HUES64 (cell line): ENCODE measurements at regions not wholly inside any gene's neighbourhood (a gene's known extent, or its start where the extent isn't known, plus 50 kb on each side); places are given as distances from the start of the nearest gene placed in this dataset.

Experiments
- H3K27ac ChIP-seq: 2 replicates; pipeline ENCODE4 v1.7.0; 2013; ENCODE audit warnings: low read depth, low read length, inconsistent platforms
- H3K27me3 ChIP-seq: 2 replicates; pipeline ENCODE4 v1.6.1; 2013; ENCODE audit warnings: mild to moderate bottlenecking, low read length; ENCODE audit not compliant: insufficient read depth
- H3K36me3 ChIP-seq: 2 replicates; pipeline ENCODE4 v1.6.1; 2013; ENCODE audit warnings: mild to moderate bottlenecking, low read length; ENCODE audit not compliant: insufficient read depth
- H3K4me1 ChIP-seq: 2 replicates; pipeline ENCODE4 v1.6.1; 2013; ENCODE audit warnings: mild to moderate bottlenecking, low read length, moderate library complexity; ENCODE audit not compliant: insufficient read depth
- H3K4me3 ChIP-seq: 2 replicates; pipeline ENCODE4 v1.5.1; 2013; ENCODE audit warnings: mild to moderate bottlenecking, low read length, moderate library complexity
- H3K9ac ChIP-seq: 2 replicates; pipeline ENCODE4 v1.6.1; 2013; ENCODE audit warnings: mild to moderate bottlenecking, low read depth, low read length
- H3K9me3 ChIP-seq: 2 replicates; pipeline ENCODE4 v1.6.1; 2013; ENCODE audit warnings: low read depth, low read length; ENCODE audit not compliant: insufficient read depth
- WGBS: fragments of 150-250, 120-280 bp; methylation state at CpG from one replicate; pipeline ENCODE4 v1.1.7; 2013; ENCODE audit warnings: missing lambda C conversion rate; 5-methylcytosine and 5-hydroxymethylcytosine counted together

- Histone ChIP-seq H3K27me3 (no peaks in the 10 kb centered on the region), H3K9ac (no peak overlapping the region), H3K4me1 (no peaks in the 10 kb centered on the region), H3K36me3 (no peaks in the 10 kb centered on the region), H3K27ac (no peak overlapping the region), H3K9me3 (no peaks in the 10 kb centered on the region), H3K4me3 (no peak overlapping the region)
- 86% methylated on average over 9 of the region's 10 CpGs for WGBS
These were observed 169.1 kb upstream of the TBX3 start for GRCh38 chr12:114852976-114853529.

DNA sequence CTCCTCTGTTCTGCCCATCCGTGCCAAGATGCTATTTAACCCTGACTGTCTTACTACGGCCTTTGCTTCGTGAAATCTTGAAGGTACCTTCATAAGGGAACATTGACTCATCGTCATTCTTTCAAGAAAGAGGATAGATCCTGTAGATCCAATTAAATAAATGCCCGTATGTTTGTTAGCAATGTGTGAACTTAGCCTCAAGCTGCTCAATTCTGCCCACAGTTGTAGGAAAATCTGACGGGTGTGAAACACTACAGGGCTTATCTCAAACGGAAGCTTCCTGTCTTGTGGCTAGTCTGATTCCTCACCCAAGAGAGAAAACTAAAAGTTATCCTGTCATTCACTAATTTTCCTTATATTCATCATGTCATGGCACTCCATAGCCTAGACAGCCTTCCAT is 168.0 kb upstream of the TBX3 start:
- Histone ChIP-seq H3K4me1 (no peaks in the 10 kb centered on the region), H3K9me3 (no peaks in the 10 kb centered on the region), H3K27ac (no peak overlapping the region), H3K9ac (no peak overlapping the region), H3K27me3 (no peaks in the 10 kb centered on the region), H3K4me3 (no peak overlapping the region), H3K36me3 (no peaks in the 10 kb centered on the region)
- WGBS, result 94% methylated on average over 7 of the region's 7 CpGs

- no peaks in the 10 kb centered on the region for H3K36me3 ChIP-seq
- H3K9ac ChIP-seq, result no peak overlapping the region
- WGBS, result 97% methylated on average over 6 of the region's 7 CpGs
- no peak overlapping the region for H3K4me3 ChIP-seq
- H3K4me1 ChIP-seq, result no peaks in the 10 kb centered on the region
- no peaks in the 10 kb centered on the region for H3K27me3 ChIP-seq
- H3K27ac ChIP-seq, result no peak overlapping the region
- no peaks in the 10 kb centered on the region for H3K9me3 ChIP-seq
These were observed 166.8 kb upstream of the TBX3 start for GRCh38 chr12:114850661-114851275.

GRCh38 chr12:114848666-114849065 is 164.7 kb upstream of the TBX3 start:
- Histone ChIP-seq H3K9ac (no peak overlapping the region), H3K27ac (no peak overlapping the region), H3K27me3 (no peaks in the 10 kb centered on the region), H3K36me3 (no peaks in the 10 kb centered on the region), H3K4me1 (no peaks in the 10 kb centered on the region), H3K9me3 (no peaks in the 10 kb centered on the region), H3K4me3 (no peak overlapping the region)
- WGBS, result 89% methylated on average over 1 of the region's 2 CpGs

DNA sequence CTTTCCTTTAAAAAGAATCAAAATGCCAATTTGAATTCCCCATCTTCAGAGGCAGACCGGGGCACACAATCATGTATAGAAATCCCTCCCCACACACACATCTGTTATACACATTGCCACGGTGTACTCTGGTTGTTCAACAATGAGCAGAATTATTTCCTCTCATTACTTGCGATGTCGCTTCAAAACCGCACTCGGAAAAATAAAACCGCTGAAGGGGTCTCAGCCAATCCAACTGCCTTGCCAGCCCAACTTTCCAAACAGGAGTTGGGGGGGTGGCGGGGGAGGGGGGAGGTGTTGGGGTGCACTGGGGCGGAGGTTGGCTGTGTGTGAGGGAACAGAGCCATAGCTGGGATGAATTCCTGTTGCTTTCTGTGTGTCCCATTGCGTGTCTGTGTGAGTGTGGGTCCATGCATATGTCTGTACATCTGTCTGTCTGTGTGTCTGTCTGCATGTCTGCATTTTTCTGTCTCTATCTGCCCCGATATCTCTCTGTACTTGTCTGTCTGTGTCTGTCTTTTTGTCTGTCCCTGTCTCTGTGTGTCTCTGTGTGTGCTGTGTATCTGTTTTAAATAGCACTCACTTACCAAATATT is 163.6 kb upstream of the TBX3 start:
- H3K27ac ChIP-seq, result no peak overlapping the region
- H3K9ac ChIP-seq, result no peak overlapping the region
- no peaks in the 10 kb centered on the region for H3K9me3 ChIP-seq
- no peaks in the 10 kb centered on the region for H3K4me1 ChIP-seq
- H3K27me3 ChIP-seq, result no peaks in the 10 kb centered on the region
- no peak overlapping the region for H3K4me3 ChIP-seq
- WGBS, result 95% methylated on average over 10 of the region's 11 CpGs
- H3K36me3 ChIP-seq, result no peaks in the 10 kb centered on the region

- 91% methylated on average over 8 of the region's 8 CpGs for WGBS
- Histone ChIP-seq H3K27ac (no peak overlapping the region), H3K9me3 (no peaks in the 10 kb centered on the region), H3K27me3 (no peaks in the 10 kb centered on the region), H3K4me1 (no peaks in the 10 kb centered on the region), H3K9ac (no peak overlapping the region), H3K4me3 (no peak overlapping the region), H3K36me3 (no peaks in the 10 kb centered on the region)
These were observed 162.8 kb upstream of the TBX3 start for GRCh38 chr12:114846771-114847170.

DNA sequence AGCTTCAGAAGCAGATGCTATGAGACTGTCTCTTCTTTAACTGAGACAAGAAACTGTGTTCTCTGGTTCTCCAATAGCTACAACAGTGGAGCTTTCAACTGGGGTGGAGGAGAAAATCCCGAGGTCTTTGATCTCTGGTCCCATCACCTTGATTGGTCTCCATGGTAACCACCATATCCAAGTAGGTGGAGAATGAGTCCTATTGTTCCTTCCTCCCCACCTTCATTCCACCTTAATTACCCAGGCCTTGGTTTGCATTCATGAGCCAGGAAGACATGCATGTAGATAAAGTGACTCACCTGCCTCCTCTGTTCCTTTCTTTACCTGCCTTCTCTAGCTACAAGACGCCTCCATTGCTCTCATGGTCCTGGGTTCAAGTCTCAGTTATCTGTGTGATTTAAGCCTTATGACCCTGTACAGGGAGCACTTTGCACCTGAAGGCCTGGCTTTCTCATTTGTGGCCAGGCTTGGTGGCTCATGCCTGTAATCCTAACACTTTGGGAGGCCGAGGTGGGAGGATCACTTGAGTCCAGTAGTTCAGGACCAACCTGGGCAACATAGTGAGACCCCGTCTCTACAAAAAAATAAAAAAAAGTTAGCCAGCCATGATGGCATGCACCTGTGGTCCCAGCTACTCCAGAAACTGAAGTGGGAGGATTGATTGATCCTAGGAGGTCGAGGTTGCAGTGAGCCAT is 157.7 kb upstream of the TBX3 start:
- Histone ChIP-seq H3K4me3 (no peak overlapping the region), H3K4me1 (peaks cover 4% of the 10 kb centered on the region), H3K9me3 (no peaks in the 10 kb centered on the region), H3K9ac (no peak overlapping the region), H3K27ac (no peak overlapping the region), H3K27me3 (no peaks in the 10 kb centered on the region), H3K36me3 (no peaks in the 10 kb centered on the region)
- WGBS, result 79% methylated on average over 5 of the region's 5 CpGs

- peaks cover 4% of the 10 kb centered on the region for H3K4me1 ChIP-seq
- H3K4me3 ChIP-seq, result no peak overlapping the region
- no peak overlapping the region for H3K9ac ChIP-seq
- H3K36me3 ChIP-seq, result no peaks in the 10 kb centered on the region
- H3K27me3 ChIP-seq, result no peaks in the 10 kb centered on the region
- H3K27ac ChIP-seq, result no peak overlapping the region
- peaks cover 12% of the 10 kb centered on the region; the same call in 1 of the 2 replicates for H3K9me3 ChIP-seq
- WGBS, result 85% methylated on average over 9 of the region's 9 CpGs
These were observed 154.5 kb upstream of the TBX3 start for GRCh38 chr12:114838480-114838879.

GRCh38 chr12:114836609-114837008 is 152.6 kb upstream of the TBX3 start:
- H3K36me3 ChIP-seq, result no peaks in the 10 kb centered on the region
- H3K9ac ChIP-seq, result no peak overlapping the region
- H3K27me3 ChIP-seq, result no peaks in the 10 kb centered on the region
- no peak overlapping the region for H3K4me3 ChIP-seq
- no peak overlapping the region for H3K27ac ChIP-seq
- 100% methylated on average over 3 of the region's 3 CpGs for WGBS
- H3K9me3 ChIP-seq, result peaks cover 12% of the 10 kb centered on the region; the same call in 1 of the 2 replicates
- H3K4me1 ChIP-seq, result peaks cover 4% of the 10 kb centered on the region

DNA sequence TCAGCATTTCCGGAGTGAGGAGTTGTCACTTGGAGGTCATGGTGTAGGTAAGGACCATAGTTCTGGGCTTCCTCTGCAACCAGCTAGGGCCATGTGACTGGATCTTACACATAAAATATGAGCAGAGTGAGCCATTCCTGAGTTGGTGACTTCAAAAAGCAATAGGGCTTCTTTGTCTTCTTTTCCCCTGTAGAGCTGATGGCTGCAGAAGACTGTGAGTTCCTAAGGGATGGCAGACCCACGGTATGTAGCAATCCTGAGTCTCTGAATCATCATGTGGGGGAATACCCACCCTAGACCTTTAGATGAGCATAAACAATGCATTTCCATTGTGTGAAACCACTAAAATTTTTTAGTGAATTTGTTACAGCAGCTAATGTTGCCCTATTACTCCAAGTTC is 151.1 kb upstream of the TBX3 start:
- H3K27me3 ChIP-seq, result no peaks in the 10 kb centered on the region
- no peaks in the 10 kb centered on the region for H3K36me3 ChIP-seq
- 71% methylated on average over 2 of the region's 2 CpGs for WGBS
- H3K9ac ChIP-seq, result no peak overlapping the region
- peaks cover 12% of the 10 kb centered on the region; the same call in 1 of the 2 replicates for H3K9me3 ChIP-seq
- H3K4me3 ChIP-seq, result no peak overlapping the region
- H3K4me1 ChIP-seq, result no peaks in the 10 kb centered on the region; the same call in 1 of the 2 replicates
- no peak overlapping the region for H3K27ac ChIP-seq

DNA sequence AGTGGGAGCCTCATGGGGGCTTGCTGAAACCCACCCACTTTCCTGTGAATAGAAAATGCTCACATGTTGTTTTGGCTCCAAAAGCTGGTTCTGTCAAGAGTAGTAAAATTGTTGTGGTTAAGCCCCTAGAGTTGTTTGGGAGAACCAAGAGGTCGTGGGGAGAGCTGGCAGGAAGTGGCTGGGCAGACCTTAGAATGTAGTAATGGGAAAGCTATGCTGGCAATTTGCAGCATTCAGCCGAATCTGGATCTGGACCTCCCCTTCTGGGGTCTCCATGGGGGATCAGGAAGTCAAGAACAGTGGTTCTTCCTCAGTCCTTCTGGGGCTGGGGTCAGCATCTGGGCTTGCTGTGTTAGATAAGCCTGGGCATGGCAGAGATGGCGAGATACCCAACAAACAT is 150.6 kb upstream of the TBX3 start:
- Histone ChIP-seq H3K27me3 (no peaks in the 10 kb centered on the region), H3K9me3 (peaks cover 12% of the 10 kb centered on the region; the same call in 1 of the 2 replicates), H3K36me3 (no peaks in the 10 kb centered on the region), H3K4me3 (no peak overlapping the region), H3K4me1 (no peaks in the 10 kb centered on the region; the same call in 1 of the 2 replicates), H3K27ac (no peak overlapping the region), H3K9ac (no peak overlapping the region)
- 65% methylated on average over 3 of the region's 3 CpGs for WGBS
